GM12878 (cell line): ENCODE measurements at regions not wholly inside any gene's neighbourhood (a gene's known extent, or its start where the extent isn't known, plus 50 kb on each side); places are given as distances from the start of the nearest gene placed in this dataset.

ENCODE experiments used
- CBX5 ChIP-seq: sonication (generic); IDR thresholded peaks from 2 replicates; pipeline ENCODE4 v1.6.1; 2016; ENCODE audit warnings: low read depth, moderate library complexity, mild to moderate bottlenecking, inconsistent platforms
- CREB1 ChIP-seq: IDR thresholded peaks from 2 replicates; pipeline ENCODE4 v1.6.1; 2012; ENCODE audit warnings: low read depth, mild to moderate bottlenecking, inconsistent platforms
- FOS ChIP-seq: IDR thresholded peaks from 3 replicates; pipeline ENCODE4 v1.6.1; 2011; ENCODE audit warnings: borderline replicate concordance; ENCODE audit not compliant: insufficient read length; ENCODE audit errors: extremely low read depth
- GABPA ChIP-seq: IDR thresholded peaks from 2 replicates; pipeline ENCODE4 v1.6.1; 2014; ENCODE audit warnings: antibody characterized with exemption, low read depth, mild to moderate bottlenecking, inconsistent platforms
- POLR2AphosphoS5 ChIP-seq: IDR thresholded peaks from 2 replicates; pipeline ENCODE4 v1.6.1; 2011; ENCODE audit warnings: mild to moderate bottlenecking, low read length, inconsistent platforms
- RAD21 ChIP-seq: IDR thresholded peaks from 2 replicates; pipeline ENCODE4 v1.6.1; 2011; ENCODE audit warnings: mild to moderate bottlenecking, low read depth, low read length, moderate library complexity; ENCODE audit not compliant: insufficient read depth
- RCOR1 ChIP-seq: conservative IDR thresholded peaks from 2 replicates; pipeline ENCODE4 v1.6.1; 2012; ENCODE audit warnings: low read depth, low read length, improper control_type of control experiment
- SP1 ChIP-seq: IDR thresholded peaks from one replicate; pipeline ENCODE4 v1.6.1; 2011; ENCODE audit warnings: low read depth, low read length
- ZNF274 ChIP-seq: IDR thresholded peaks from one replicate; pipeline ENCODE4 v1.8.0; 2011; ENCODE audit not compliant: insufficient read length, insufficient read depth
- ZNF622 ChIP-seq: fragments of 450-650 bp; IDR thresholded peaks from 2 replicates; pipeline ENCODE4 v1.6.1; 2017; ENCODE audit warnings: mild to moderate bottlenecking, inconsistent platforms
- ZZZ3 ChIP-seq: IDR thresholded peaks from 2 replicates; pipeline ENCODE4 v1.6.1; 2011; ENCODE audit warnings: low read depth; ENCODE audit not compliant: control insufficient read depth, insufficient read length
- TF ChIP-seq, protein P1 (sequence below), 3 experiments: IDR thresholded peaks in 2 of 3; conservative IDR thresholded peaks in 1 of 3; 2 replicates each; pipeline ENCODE4 v1.5.1; 2011; ENCODE audit warnings: low read depth in 3 of 3, low read length in 3 of 3, mild to moderate bottlenecking in 3 of 3, control low read depth in 2 of 3, moderate library complexity in 2 of 3, inconsistent platforms in 1 of 3, mixed read lengths in 1 of 3; ENCODE audit not compliant: control insufficient read depth in 2 of 3, insufficient read depth in 1 of 3; ENCODE audit errors: extremely low read depth in 1 of 3

DNA sequence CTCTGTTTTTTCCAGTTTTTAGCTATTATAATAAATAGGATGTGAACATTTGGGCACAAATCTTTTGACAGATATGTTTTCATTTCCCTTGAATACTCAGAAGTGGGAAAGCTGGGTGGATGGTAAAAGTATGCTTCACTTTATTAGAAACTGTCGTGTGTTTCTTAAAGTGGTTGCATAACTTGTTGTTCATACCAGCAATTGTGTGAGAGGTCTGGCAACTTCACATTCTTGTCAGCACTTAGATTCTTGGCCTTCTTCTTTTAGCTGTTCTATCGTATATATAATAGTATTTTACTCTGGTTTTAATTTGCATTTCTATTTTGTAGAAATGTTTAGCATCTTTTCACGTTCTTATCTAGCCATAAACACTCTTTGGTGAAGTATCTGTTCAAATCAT is 894.4 kb downstream of the KCNMA1 start:
- TF ChIP-seq, protein P1, sequence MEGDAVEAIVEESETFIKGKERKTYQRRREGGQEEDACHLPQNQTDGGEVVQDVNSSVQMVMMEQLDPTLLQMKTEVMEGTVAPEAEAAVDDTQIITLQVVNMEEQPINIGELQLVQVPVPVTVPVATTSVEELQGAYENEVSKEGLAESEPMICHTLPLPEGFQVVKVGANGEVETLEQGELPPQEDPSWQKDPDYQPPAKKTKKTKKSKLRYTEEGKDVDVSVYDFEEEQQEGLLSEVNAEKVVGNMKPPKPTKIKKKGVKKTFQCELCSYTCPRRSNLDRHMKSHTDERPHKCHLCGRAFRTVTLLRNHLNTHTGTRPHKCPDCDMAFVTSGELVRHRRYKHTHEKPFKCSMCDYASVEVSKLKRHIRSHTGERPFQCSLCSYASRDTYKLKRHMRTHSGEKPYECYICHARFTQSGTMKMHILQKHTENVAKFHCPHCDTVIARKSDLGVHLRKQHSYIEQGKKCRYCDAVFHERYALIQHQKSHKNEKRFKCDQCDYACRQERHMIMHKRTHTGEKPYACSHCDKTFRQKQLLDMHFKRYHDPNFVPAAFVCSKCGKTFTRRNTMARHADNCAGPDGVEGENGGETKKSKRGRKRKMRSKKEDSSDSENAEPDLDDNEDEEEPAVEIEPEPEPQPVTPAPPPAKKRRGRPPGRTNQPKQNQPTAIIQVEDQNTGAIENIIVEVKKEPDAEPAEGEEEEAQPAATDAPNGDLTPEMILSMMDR (IDR thresholded peaks at IDR 0.05 in 2 of 3, conservative IDR thresholded peaks at IDR 0.05 in 1 of 3; ENCODE audit: control insufficient read depth in 2 of 3, extremely low read depth in 1 of 3, insufficient read depth in 1 of 3, low read depth in 3 of 3, low read length in 3 of 3), result no peak
- no peak for TF ChIP-seq CREB1
- no peak for TF ChIP-seq POLR2AphosphoS5
- TF ChIP-seq ZZZ3, result no peak
- no peak for TF ChIP-seq CBX5
- no peak for TF ChIP-seq ZNF622
- no peak for TF ChIP-seq GABPA
- TF ChIP-seq ZNF274, result no peak
- no peak for TF ChIP-seq RCOR1
- no peak for TF ChIP-seq FOS
- no peak for TF ChIP-seq SP1
- TF ChIP-seq RAD21, result no peak
